Pancreas (tissue), 10 donors: ENCODE measurements at regions not wholly inside any gene's neighbourhood (a gene's known extent, or its start where the extent isn't known, plus 50 kb on each side); places are given as distances from the start of the nearest gene placed in this dataset.

Experiments used
- ATAC-seq, 4 donors: fragments of 200-7000 bp; cut with Tn5 transposase; one replicate each; pipeline versions ENCODE4 v1.8.0 to v1.9.1; 2020; ENCODE audit warnings: mild to moderate bottlenecking in 4 of 4, moderate library complexity in 4 of 4
- DNase-seq, 6 donors: peaks; one replicate each; pipeline ENCODE4 v3.0.0-alpha.2; 2020
- FAIRE-seq: peaks from 2 replicates; lab custom pipeline; 2012; peaks lifted over from hg19 to GRCh38; lab: Jason Lieb, UNC
- H3K27ac ChIP-seq, 4 donors: fragments of 200-600 bp; sonication (generic); 1 replicate in 3 of 4; 2 replicates in 1 of 4; pipeline versions ENCODE4 v1.5.0 to v1.8.0; 2020
- H3K27me3 ChIP-seq, 4 donors: fragments of 200-600 bp; one replicate each; pipeline ENCODE4 v1.8.0; 2021
- H3K36me3 ChIP-seq, 3 donors: fragments of 200-600 bp; sonication (generic) in 1 of 3; one replicate each; pipeline versions ENCODE4 v1.5.0 to v1.8.0; 2020 to 2021
- H3K4me1 ChIP-seq, 3 donors: fragments of 200-600 bp; one replicate each; pipeline ENCODE4 v1.8.0; 2021
- H3K4me3 ChIP-seq, 4 donors: fragments of 200-600 bp; sonication (generic) in 2 of 4; one replicate each; pipeline versions ENCODE4 v1.5.0 to v1.8.0; 2020 to 2021
- H3K9me3 ChIP-seq, 4 donors: fragments of 200-600 bp; one replicate each; pipeline ENCODE4 v1.8.0; 2021
- CTCF ChIP-seq, 4 donors: fragments of 200-600 bp; sonication (generic) in 3 of 4; IDR thresholded peaks; one replicate each; pipeline versions ENCODE4 v1.5.0 to v1.8.0; 2021; ENCODE audit warnings: antibody characterized with exemption in 4 of 4
- WGBS, 2 donors: extraction: QIAGEN DNeasy Blood & Tissue Kit; methylation state at CpG; one replicate each; pipeline ENCODE4 v1.1.7; 2013; 5-methylcytosine and 5-hydroxymethylcytosine counted together
- intact Hi-C, 3 donors: fragments of 100-400 bp; cut with DNase I; formaldehyde crosslinking; loops; one replicate each; pipeline versions ENCODE4 v1.11.1 to v1.14.2; 2022
- donor health status: healthy with polysubstance abuse.
- donor health status: DM: no; HTN: no; CAD: no; lungs with moderate emphysema.
- donor health status: DM: no; HTN: no; CAD: no.
- donor health status: control.
- donor health status: control.
- donor health status: Bipolar disorder and iron deficiency.
- donor health status: DM: yes; HTN: yes; CAD: no.
- donor health status: DM: no; HTN: no; CAD: no.
- donor health status: DM: no; HTN: no; CAD: no.
- donor health status: DM: yes; HTN: yes; CAD: no.

DNA sequence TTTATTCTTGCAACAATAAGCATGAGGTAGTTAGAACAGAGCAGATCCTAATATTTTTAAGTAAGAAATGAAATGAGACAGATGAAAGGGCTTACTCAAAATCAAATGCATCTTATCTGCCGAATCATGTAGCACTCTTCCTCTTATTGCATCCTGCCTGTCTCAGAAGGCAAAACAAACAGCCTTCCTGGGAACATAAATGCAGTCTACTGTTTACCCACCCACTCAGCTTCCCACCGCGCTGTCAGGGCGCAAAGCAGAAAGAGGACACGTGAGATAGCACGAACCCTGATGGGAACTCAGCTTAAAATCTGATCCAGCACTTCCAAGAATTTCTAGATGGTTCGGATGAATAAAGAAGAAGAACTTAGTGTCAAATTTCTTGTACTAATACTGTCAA is 114.4 kb upstream of the CDK1 start:
- no peak overlapping the region for H3K4me3 ChIP-seq
- no peak for FAIRE-seq
- intact Hi-C loops = loop anchor here in 1 of 3 donors (2.0 kb wide), 1 partner anchor 25 kb away; no protein-coding TSS in a partner anchor
- no peaks in the 10 kb centered on the region for H3K36me3 ChIP-seq
- no peak overlapping the region for H3K27ac ChIP-seq
- H3K4me1 ChIP-seq = no peaks in the 10 kb centered on the region
- ATAC-seq = peak in 2 of 4 donors; percentile 53 to 57
- 82 to 87% methylated on average over 7 of the region's 7 CpGs for WGBS, 2 donors
- TF ChIP-seq CTCF (IDR thresholded peaks at IDR 0.05) = no peak
- DNase-seq = no peak
- no peaks in the 10 kb centered on the region for H3K27me3 ChIP-seq
- no peaks in the 10 kb centered on the region for H3K9me3 ChIP-seq

DNA sequence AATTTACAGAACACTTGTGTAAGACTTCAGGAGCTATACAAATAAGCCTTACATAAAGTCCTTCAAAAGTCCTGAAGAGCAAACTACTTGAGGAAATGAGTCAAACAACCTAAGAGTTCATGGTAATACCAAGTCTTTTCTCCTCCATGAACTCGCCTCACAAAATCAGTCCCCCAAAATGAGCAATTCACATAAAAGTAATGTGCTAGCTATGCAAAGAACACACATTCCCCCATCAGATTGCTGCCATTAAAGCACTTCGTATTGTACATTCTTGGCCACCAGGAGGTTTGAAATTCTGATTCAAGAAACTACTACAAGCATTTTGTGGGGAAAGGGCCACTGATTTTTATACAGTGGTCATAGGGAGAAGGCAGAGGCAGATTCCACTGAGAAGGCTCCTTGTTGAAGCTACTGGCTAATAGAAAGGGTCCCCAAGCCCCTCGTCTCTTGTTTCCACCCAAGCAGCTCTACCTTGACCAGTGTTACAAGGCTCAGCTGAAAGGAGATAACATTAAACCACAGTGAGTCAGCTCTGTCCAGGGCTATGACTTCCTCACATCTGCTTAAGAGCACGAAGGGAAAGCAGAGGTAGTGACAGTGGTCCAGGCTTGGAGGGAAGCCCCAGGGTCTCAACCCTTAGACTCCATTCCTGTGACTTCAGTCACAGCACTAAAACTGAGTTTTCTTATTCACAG is 115.2 kb upstream of the CDK1 start:
- no peak for FAIRE-seq
- intact Hi-C loops = loop anchor here in 1 of 3 donors (2.0 kb wide), 1 partner anchor 26 kb away; no protein-coding TSS in a partner anchor
- Histone ChIP-seq H3K4me3 (no peak overlapping the region), H3K27ac (no peak overlapping the region), H3K36me3 (no peaks in the 10 kb centered on the region), H3K27me3 (no peaks in the 10 kb centered on the region), H3K9me3 (no peaks in the 10 kb centered on the region), H3K4me1 (no peaks in the 10 kb centered on the region)
- WGBS, 2 donors = 86 to 91% methylated on average over 4 of the region's 4 CpGs
- no peak for TF ChIP-seq CTCF (IDR thresholded peaks at IDR 0.05)
- DNase-seq = no peak
- ATAC-seq = peak in 1 of 4 donors; percentile 59

GRCh38 chr10:60661637-60662036 is 116.6 kb upstream of the CDK1 start:
- no peak for TF ChIP-seq CTCF (IDR thresholded peaks at IDR 0.05)
- H3K4me3 ChIP-seq = no peak overlapping the region
- WGBS, 2 donors = 88 to 90% methylated on average over 7 of the region's 7 CpGs
- DNase-seq = no peak
- no peak overlapping the region for H3K27ac ChIP-seq
- FAIRE-seq = no peak
- no peaks in the 10 kb centered on the region for H3K4me1 ChIP-seq
- intact Hi-C loops = loop anchor here in 1 of 3 donors (2.0 kb wide), 1 partner anchor 27 kb away; no protein-coding TSS in a partner anchor
- H3K9me3 ChIP-seq = no peaks in the 10 kb centered on the region
- H3K36me3 ChIP-seq = no peaks in the 10 kb centered on the region
- H3K27me3 ChIP-seq = no peaks in the 10 kb centered on the region
- ATAC-seq = no peak

GRCh38 chr10:60660625-60661024 is 117.7 kb upstream of the CDK1 start:
- WGBS, 2 donors = 42 to 98% methylated on average over 1 of the region's 1 CpG
- Histone ChIP-seq H3K27me3 (no peaks in the 10 kb centered on the region), H3K27ac (no peak overlapping the region), H3K36me3 (no peaks in the 10 kb centered on the region), H3K4me3 (no peak overlapping the region), H3K4me1 (no peaks in the 10 kb centered on the region), H3K9me3 (no peaks in the 10 kb centered on the region)
- no peak for TF ChIP-seq CTCF (IDR thresholded peaks at IDR 0.05)
- ATAC-seq = no peak
- no peak for DNase-seq
- FAIRE-seq = no peak
- intact Hi-C loops = no loop called here

DNA sequence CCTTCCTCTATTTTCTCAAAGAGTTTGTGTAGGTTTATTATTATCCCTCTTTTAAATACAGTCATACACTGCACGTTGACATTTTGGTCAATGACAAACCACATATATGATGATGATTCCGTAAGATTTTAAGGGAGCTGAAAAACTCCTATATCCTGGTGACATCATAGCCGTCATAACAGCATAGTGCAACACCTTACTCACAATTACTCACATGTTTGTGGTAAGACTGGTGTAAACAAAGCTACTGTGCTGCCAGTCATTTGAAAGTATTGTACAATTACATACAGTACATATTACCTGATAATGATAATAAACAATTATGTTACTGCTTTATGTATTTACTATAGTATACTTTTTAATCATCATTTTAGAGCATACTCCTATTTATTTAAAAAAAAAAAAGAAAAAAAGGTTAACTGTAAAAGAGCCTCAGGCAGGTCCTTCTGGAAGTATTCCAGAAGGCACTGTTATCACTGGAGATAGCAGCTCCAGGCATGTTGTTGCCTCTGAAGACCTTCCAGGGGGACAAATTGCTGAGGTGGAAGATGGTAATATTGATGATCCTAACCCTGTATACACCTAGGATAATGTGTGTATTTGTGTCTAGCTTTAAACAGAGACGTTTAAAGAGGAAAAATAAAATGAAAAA is 123.3 kb upstream of the CDK1 start:
- Histone ChIP-seq H3K4me3 (no peak overlapping the region), H3K36me3 (no peaks in the 10 kb centered on the region), H3K27me3 (no peaks in the 10 kb centered on the region), H3K4me1 (no peaks in the 10 kb centered on the region), H3K27ac (no peak overlapping the region), H3K9me3 (no peaks in the 10 kb centered on the region)
- ATAC-seq (no peak), DNase-seq (no peak), FAIRE-seq (no peak)
- TF ChIP-seq CTCF (IDR thresholded peaks at IDR 0.05) = no peak
- intact Hi-C loops = no loop called here
- 62 to 80% methylated on average over 4 of the region's 4 CpGs for WGBS, 2 donors
